T-helper 2 cell treated with Interferon-gamma antibody and Interleukin-4, amounts not matched to agents 100 ng/mL and 5 ng/mL, for 36 hours (primary cell): ENCODE measurements at regions not wholly inside any gene's neighbourhood (a gene's known extent, or its start where the extent isn't known, plus 50 kb on each side); places are given as distances from the start of the nearest gene placed in this dataset.

Source experiments
- intact Hi-C: fragments of 100-400 bp; cut with micrococcal nuclease; formaldehyde crosslinking; loops from one replicate; pipeline ENCODE4 v1.15.1; 2023

GRCh38 chr2:144675731-144676130 lies 155.8 kb upstream of the ZEB2 start:
- intact Hi-C loops = no loop called here

GRCh38 chr2:144675331-144675730 lies 155.4 kb upstream of the ZEB2 start:
- intact Hi-C loops = no loop called here

GRCh38 chr2:144674071-144674470 lies 154.2 kb upstream of the ZEB2 start:
- intact Hi-C loops = no loop called here

- intact Hi-C loops = no loop called here
These were observed 153.5 kb upstream of the ZEB2 start for GRCh38 chr2:144673456-144673855.

- intact Hi-C loops = no loop called here
These were observed 152.0 kb upstream of the ZEB2 start for GRCh38 chr2:144671695-144672455.

- intact Hi-C loops = no loop called here
These were observed 150.8 kb upstream of the ZEB2 start for GRCh38 chr2:144670738-144671137.

GRCh38 chr2:144670080-144670479 lies 150.2 kb upstream of the ZEB2 start:
- intact Hi-C loops = no loop called here

- intact Hi-C loops = no loop called here
These were observed 149.5 kb upstream of the ZEB2 start for GRCh38 chr2:144669196-144669987.

- intact Hi-C loops = no loop called here
These were observed 148.7 kb upstream of the ZEB2 start for GRCh38 chr2:144668493-144669110.

- intact Hi-C loops = no loop called here
These were observed 146.1 kb upstream of the ZEB2 start for GRCh38 chr2:144666032-144666431.

- intact Hi-C loops = no loop called here
These were observed 143.3 kb upstream of the ZEB2 start for GRCh38 chr2:144663207-144663606.

GRCh38 chr2:144660518-144661316 lies 140.8 kb upstream of the ZEB2 start:
- intact Hi-C loops = no loop called here

GRCh38 chr2:144659731-144660275 lies 139.9 kb upstream of the ZEB2 start:
- intact Hi-C loops = no loop called here

GRCh38 chr2:144654523-144654922 lies 134.6 kb upstream of the ZEB2 start:
- intact Hi-C loops = no loop called here

GRCh38 chr2:144650907-144651306 lies 131.0 kb upstream of the ZEB2 start:
- intact Hi-C loops = no loop called here

GRCh38 chr2:144648837-144649465 lies 129.0 kb upstream of the ZEB2 start:
- intact Hi-C loops = no loop called here

- intact Hi-C loops = no loop called here
These were observed 125.3 kb upstream of the ZEB2 start for GRCh38 chr2:144645083-144645778.

GRCh38 chr2:144644549-144644948 lies 124.6 kb upstream of the ZEB2 start:
- intact Hi-C loops = no loop called here

- intact Hi-C loops = no loop called here
These were observed 123.8 kb upstream of the ZEB2 start for GRCh38 chr2:144643537-144644336.
